ENCODE measurements at regions not wholly inside any gene's neighbourhood (a gene's known extent, or its start where the extent isn't known, plus 50 kb on each side); places are given as distances from the start of the nearest gene placed in this dataset.
"Not testable (repeated sequence)": the region's sequence is repeated elsewhere in the genome, so short reads cannot be mapped to it uniquely, and the experiment has no call there.

GRCh38 chr13:44311011-44311780 lies 62.4 kb upstream of the SERP2 start:
- DNase-seq (ENCODE audit: low spot score) = no peak
- no peak for TF ChIP-seq CTCF (IDR thresholded peaks at IDR 0.05; ENCODE audit: extremely low read depth, insufficient read depth, missing control alignments)
- in situ Hi-C loops (cut with MboI; ENCODE audit: low pct_unique_long_range_greater_than_20kb, low sequenced_read_pairs, unreplicated experiment) = no loop called here

GRCh38 chr13:44312131-44312530 lies 61.5 kb upstream of the SERP2 start:
- in situ Hi-C loops (cut with MboI; ENCODE audit: low pct_unique_long_range_greater_than_20kb, low sequenced_read_pairs, unreplicated experiment) = no loop called here
- no peak for DNase-seq (ENCODE audit: low spot score)
- TF ChIP-seq CTCF (IDR thresholded peaks at IDR 0.05; ENCODE audit: extremely low read depth, insufficient read depth, missing control alignments) = no peak

GRCh38 chr13:44312834-44313551 lies 60.6 kb upstream of the SERP2 start:
- in situ Hi-C loops (cut with MboI; ENCODE audit: low pct_unique_long_range_greater_than_20kb, low sequenced_read_pairs, unreplicated experiment) = no loop called here
- no peak for TF ChIP-seq CTCF (IDR thresholded peaks at IDR 0.05; ENCODE audit: extremely low read depth, insufficient read depth, missing control alignments)
- DNase-seq (ENCODE audit: low spot score) = no peak

GRCh38 chr13:44313674-44314073 lies 60.0 kb upstream of the SERP2 start:
- in situ Hi-C loops (cut with MboI; ENCODE audit: low pct_unique_long_range_greater_than_20kb, low sequenced_read_pairs, unreplicated experiment) = no loop called here
- DNase-seq (ENCODE audit: low spot score) = no peak
- no peak for TF ChIP-seq CTCF (IDR thresholded peaks at IDR 0.05; ENCODE audit: extremely low read depth, insufficient read depth, missing control alignments)

GRCh38 chr13:44314160-44314559 lies 59.5 kb upstream of the SERP2 start:
- DNase-seq (ENCODE audit: low spot score) = not testable (repeated sequence)

GRCh38 chr13:44317752-44318151 lies 55.9 kb upstream of the SERP2 start:
- no peak for DNase-seq (ENCODE audit: low spot score)
- in situ Hi-C loops (cut with MboI; ENCODE audit: low pct_unique_long_range_greater_than_20kb, low sequenced_read_pairs, unreplicated experiment) = no loop called here
- no peak for TF ChIP-seq CTCF (IDR thresholded peaks at IDR 0.05; ENCODE audit: extremely low read depth, insufficient read depth, missing control alignments)

More at GRCh38 chr13:44314160-44314559, 59.5 kb upstream of the SERP2 start:
- in situ Hi-C loops (cut with MboI; ENCODE audit: low pct_unique_long_range_greater_than_20kb, low sequenced_read_pairs, unreplicated experiment) = not testable (repeated sequence)

GRCh38 chr13:44318161-44318560 lies 55.5 kb upstream of the SERP2 start:
- no peak for TF ChIP-seq CTCF (IDR thresholded peaks at IDR 0.05; ENCODE audit: extremely low read depth, insufficient read depth, missing control alignments)
- in situ Hi-C loops (cut with MboI; ENCODE audit: low pct_unique_long_range_greater_than_20kb, low sequenced_read_pairs, unreplicated experiment) = no loop called here
- no peak for DNase-seq (ENCODE audit: low spot score)
